ENCODE measurements at regions not wholly inside any gene's neighbourhood (a gene's known extent, or its start where the extent isn't known, plus 50 kb on each side); places are given as distances from the start of the nearest gene placed in this dataset.
A peak's percentile ranks its signal among the peaks of the same experiment; 100 is the strongest.

GRCh38 chr5:62720031-62720441 is 141.4 kb downstream of the LRRC70 start:
- POLR2A ChIA-PET: no interaction called here
- Histone ChIP-seq H3K36me3 (ENCODE audit: control insufficient read depth, insufficient read depth, low read length) (no peaks in the 10 kb centered on the region), H3K4me1 (no peaks in the 10 kb centered on the region), H3K27me3 (replicated peaks; ENCODE audit: control insufficient read depth, insufficient read depth, low read length) (no peaks in the 10 kb centered on the region), H3K9me3 (no peaks in the 10 kb centered on the region), H3K4me3 (ENCODE audit: low read depth, low read length) (no peak overlapping the region)
- peak; percentile 58 for DNase-seq
- no peak overlapping the region for H3K4me3 Mint-ChIP-seq (ENCODE audit: unreplicated experiment)
- intact Hi-C loops (cut with micrococcal nuclease; ENCODE audit: unreplicated experiment): no loop called here
- CTCF ChIA-PET: no interaction called here
- TF ChIP-seq CTCF (IDR thresholded peaks at IDR 0.05; ENCODE audit: insufficient read depth in 1 of 2, low read depth in 1 of 2, low read length in 1 of 2, severe bottlenecking in 1 of 2, unreplicated experiment in 1 of 2): peak in 1 of 2 experiments; percentile 56
- no peaks in the 10 kb centered on the region for H3K36me3 Mint-ChIP-seq (ENCODE audit: insufficient read depth, unreplicated experiment)
- H3K9me3 Mint-ChIP-seq (ENCODE audit: unreplicated experiment): peaks cover 8% of the 10 kb centered on the region
- no TSS peak for BruUV-seq (replicated peaks)
- H3K4me1 Mint-ChIP-seq (ENCODE audit: low read depth, unreplicated experiment): no peaks in the 10 kb centered on the region
- H3K27me3 Mint-ChIP-seq (ENCODE audit: insufficient read depth, unreplicated experiment): peaks cover 3% of the 10 kb centered on the region
- no peak overlapping the region for H3K27ac Mint-ChIP-seq (ENCODE audit: unreplicated experiment)

- TF ChIP-seq CTCF (IDR thresholded peaks at IDR 0.05; ENCODE audit: insufficient read depth in 1 of 2, low read depth in 1 of 2, low read length in 1 of 2, severe bottlenecking in 1 of 2, unreplicated experiment in 1 of 2): no peak
- POLR2A ChIA-PET: no interaction called here
- H3K27me3 Mint-ChIP-seq (ENCODE audit: insufficient read depth, unreplicated experiment): peaks cover 3% of the 10 kb centered on the region
- H3K36me3 Mint-ChIP-seq (ENCODE audit: insufficient read depth, unreplicated experiment): no peaks in the 10 kb centered on the region
- DNase-seq: no peak
- no peak overlapping the region for H3K4me3 Mint-ChIP-seq (ENCODE audit: unreplicated experiment)
- Histone ChIP-seq H3K4me1 (no peaks in the 10 kb centered on the region), H3K4me3 (ENCODE audit: low read depth, low read length) (no peak overlapping the region), H3K36me3 (ENCODE audit: control insufficient read depth, insufficient read depth, low read length) (no peaks in the 10 kb centered on the region), H3K27me3 (replicated peaks; ENCODE audit: control insufficient read depth, insufficient read depth, low read length) (no peaks in the 10 kb centered on the region), H3K9me3 (no peaks in the 10 kb centered on the region)
- no peak overlapping the region for H3K27ac Mint-ChIP-seq (ENCODE audit: unreplicated experiment)
- no TSS peak for BruUV-seq (replicated peaks)
- no peaks in the 10 kb centered on the region for H3K4me1 Mint-ChIP-seq (ENCODE audit: low read depth, unreplicated experiment)
- H3K9me3 Mint-ChIP-seq (ENCODE audit: unreplicated experiment): peaks cover 8% of the 10 kb centered on the region
- CTCF ChIA-PET: no interaction called here
- intact Hi-C loops (cut with micrococcal nuclease; ENCODE audit: unreplicated experiment): loop anchor here (5.0 kb wide), 1 partner anchor 58 kb away; no protein-coding TSS in a partner anchor
Measured at GRCh38 chr5:62719061-62719720, 140.6 kb downstream of the LRRC70 start.

GRCh38 chr5:62718324-62718723 is 139.7 kb downstream of the LRRC70 start:
- no peak for DNase-seq
- Histone ChIP-seq H3K9me3 (no peaks in the 10 kb centered on the region), H3K36me3 (ENCODE audit: control insufficient read depth, insufficient read depth, low read length) (no peaks in the 10 kb centered on the region), H3K27me3 (replicated peaks; ENCODE audit: control insufficient read depth, insufficient read depth, low read length) (no peaks in the 10 kb centered on the region), H3K4me1 (no peaks in the 10 kb centered on the region), H3K4me3 (ENCODE audit: low read depth, low read length) (no peak overlapping the region)
- Mint-ChIP-seq H3K4me3 (ENCODE audit: unreplicated experiment) (no peak overlapping the region), H3K4me1 (ENCODE audit: low read depth, unreplicated experiment) (no peaks in the 10 kb centered on the region), H3K27ac (ENCODE audit: unreplicated experiment) (no peak overlapping the region), H3K36me3 (ENCODE audit: insufficient read depth, unreplicated experiment) (no peaks in the 10 kb centered on the region), H3K9me3 (ENCODE audit: unreplicated experiment) (peaks cover 8% of the 10 kb centered on the region), H3K27me3 (ENCODE audit: insufficient read depth, unreplicated experiment) (peaks cover 3% of the 10 kb centered on the region)
- no peak for TF ChIP-seq CTCF (IDR thresholded peaks at IDR 0.05; ENCODE audit: insufficient read depth in 1 of 2, low read depth in 1 of 2, low read length in 1 of 2, severe bottlenecking in 1 of 2, unreplicated experiment in 1 of 2)
- intact Hi-C loops (cut with micrococcal nuclease; ENCODE audit: unreplicated experiment): loop anchor here (1.0 to 5.0 kb wide), 2 partner anchors 59 to 258 kb away; no protein-coding TSS in a partner anchor
- BruUV-seq (replicated peaks): no TSS peak
- ChIA-PET POLR2A (no interaction called here), CTCF (no interaction called here)
